Peyer's patch (tissue), 4 donors: ENCODE measurements at regions not wholly inside any gene's neighbourhood (a gene's known extent, or its start where the extent isn't known, plus 50 kb on each side); places are given as distances from the start of the nearest gene placed in this dataset.

Experiments
- CTCF ChIP-seq, 6 experiments: fragments of 450-650 bp in 4 of 6; fragments of 200-600 bp in 2 of 6; sonication (generic) in 1 of 6; IDR thresholded peaks; one replicate each; pipeline ENCODE4 v1.5.1; 2017 to 2019; ENCODE audit warnings: antibody characterized with exemption in 6 of 6, mild to moderate bottlenecking in 3 of 6, moderate library complexity in 1 of 6
- POLR2A ChIP-seq, 2 donors: fragments of 450-650 bp; IDR thresholded peaks; one replicate each; pipeline ENCODE4 v1.5.1; 2017; ENCODE audit warnings: antibody characterized with exemption in 2 of 2, mild to moderate bottlenecking in 2 of 2, moderate library complexity in 2 of 2

GRCh38 chr14:71499018-71499417 is 433.2 kb upstream of the RGS6 start:
- TF ChIP-seq CTCF (IDR thresholded peaks at IDR 0.05) (no peak), POLR2A (IDR thresholded peaks at IDR 0.05) (no peak)
